DND-41 (cell line): ENCODE measurements at regions not wholly inside any gene's neighbourhood (a gene's known extent, or its start where the extent isn't known, plus 50 kb on each side); places are given as distances from the start of the nearest gene placed in this dataset.
"Not testable (repeated sequence)": the region's sequence is repeated elsewhere in the genome, so short reads cannot be mapped to it uniquely, and the experiment has no call there.

ENCODE experiments used
- ATAC-seq: fragments of 200-7000 bp; cut with Tn5 transposase; 3 replicates; pipeline ENCODE4 v1.9.1; 2021; ENCODE audit warnings: low read depth; ENCODE audit not compliant: insufficient read depth
- DNase-seq: peaks from one replicate; pipeline ENCODE4 v3.0.0-alpha.2; 2020
- H2AFZ ChIP-seq: 2 replicates; pipeline ENCODE4 v1.6.0; 2012; ENCODE audit warnings: low read depth, low read length
- H3K27ac ChIP-seq: 2 replicates; pipeline ENCODE4 v1.5.1; 2012; ENCODE audit warnings: low read length, inconsistent platforms
- H3K27me3 ChIP-seq: fragments of 200-600 bp; sonication (generic); 2 replicates; pipeline ENCODE4 v1.6.0; 2012; ENCODE audit warnings: low read length, mild to moderate bottlenecking, inconsistent platforms; ENCODE audit not compliant: insufficient read depth, poor library complexity
- H3K36me3 ChIP-seq: 2 replicates; pipeline ENCODE4 v1.5.1; 2012; ENCODE audit warnings: low read length, inconsistent platforms; ENCODE audit not compliant: insufficient read depth
- H3K4me1 ChIP-seq: 2 replicates; pipeline ENCODE4 v1.5.1; 2012; ENCODE audit warnings: mild to moderate bottlenecking, low read length; ENCODE audit not compliant: insufficient read depth
- H3K4me2 ChIP-seq: 2 replicates; pipeline ENCODE4 v1.6.0; 2012; ENCODE audit warnings: mild to moderate bottlenecking, moderate library complexity, low read length, inconsistent platforms; ENCODE audit not compliant: insufficient read depth
- H3K4me3 ChIP-seq, 2 experiments: fragments of 200-600 bp in 1 of 2; shearing (Covaris generic) in 1 of 2; 2 replicates each; pipeline ENCODE4 v1.5.1; 2012 to 2016; ENCODE audit warnings: inconsistent platforms in 2 of 2, low read length in 2 of 2, mild to moderate bottlenecking in 2 of 2, low read depth in 1 of 2, moderate library complexity in 1 of 2
- H3K79me2 ChIP-seq: 2 replicates; pipeline ENCODE4 v1.6.0; 2012; ENCODE audit warnings: low read length, inconsistent platforms; ENCODE audit not compliant: insufficient read depth
- H3K9ac ChIP-seq: 2 replicates; pipeline ENCODE4 v1.6.0; 2012; ENCODE audit warnings: low read depth, mild to moderate bottlenecking, inconsistent platforms, low read length, moderate library complexity
- H3K9me3 ChIP-seq: 2 replicates; pipeline ENCODE4 v1.5.1; 2012; ENCODE audit warnings: low read length, moderate library complexity, mild to moderate bottlenecking, inconsistent platforms; ENCODE audit not compliant: insufficient read depth, severe bottlenecking
- H4K20me1 ChIP-seq: 2 replicates; pipeline ENCODE4 v1.6.0; 2012; ENCODE audit warnings: low read length; ENCODE audit not compliant: insufficient read depth
- EZH2 ChIP-seq: IDR thresholded peaks from 3 replicates; pipeline ENCODE4 v1.6.1; 2012; ENCODE audit warnings: borderline replicate concordance, low read depth, mild to moderate bottlenecking, moderate library complexity, low read length, inconsistent platforms; ENCODE audit not compliant: severe bottlenecking
- TF ChIP-seq, protein P1 (sequence below): IDR thresholded peaks from 2 replicates; pipeline ENCODE4 v1.5.1; 2012; ENCODE audit warnings: borderline replicate concordance, low read length, moderate library complexity, mild to moderate bottlenecking; ENCODE audit not compliant: poor library complexity, severe bottlenecking; ENCODE audit errors: extremely low read depth

DNA sequence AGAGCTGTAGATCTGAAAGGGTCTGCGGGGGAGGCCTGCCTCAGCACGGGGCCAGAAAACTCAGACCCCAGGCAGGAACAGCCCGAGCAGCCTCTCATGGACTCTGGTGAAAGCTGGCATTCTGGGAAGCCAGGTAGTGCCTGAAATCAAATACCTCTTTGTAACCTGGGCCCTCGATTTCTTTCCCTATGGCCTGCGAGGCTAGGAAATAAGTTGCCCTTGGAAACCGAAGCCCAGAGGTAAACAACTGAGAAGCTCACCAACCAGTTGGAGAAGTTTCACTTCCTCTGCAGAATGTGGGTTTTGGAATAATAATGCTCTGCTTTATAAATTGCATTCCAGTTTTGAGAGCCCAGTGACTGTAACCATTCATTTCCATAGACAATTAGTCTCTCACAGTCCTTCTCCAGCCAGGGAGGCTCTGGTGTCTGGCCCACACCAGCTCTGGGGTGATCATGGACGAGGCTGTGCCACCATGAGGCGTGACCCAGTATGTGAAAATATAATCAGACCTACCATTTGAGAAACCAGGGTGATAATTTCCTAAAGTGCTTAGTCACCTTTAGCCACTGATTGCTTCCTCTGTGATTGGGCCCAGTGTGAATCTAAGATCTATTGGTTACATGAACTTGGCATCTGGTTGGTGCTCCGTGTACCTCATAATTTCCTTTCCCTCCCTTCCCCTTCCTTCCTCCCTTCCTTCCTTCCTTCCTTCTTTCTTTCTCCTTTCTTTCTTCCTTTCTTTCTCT is 133.1 kb upstream of the PELI1 start:
- Histone ChIP-seq H4K20me1 (no peaks in the 10 kb centered on the region), H3K4me1 (no peaks in the 10 kb centered on the region), H3K4me3 (no peak overlapping the region), H3K9ac (no peak overlapping the region), H3K36me3 (no peaks in the 10 kb centered on the region), H3K79me2 (no peaks in the 10 kb centered on the region), H2AFZ (no peak overlapping the region), H3K27ac (no peak overlapping the region), H3K4me2 (no peak overlapping the region), H3K9me3 (no peaks in the 10 kb centered on the region), H3K27me3 (peaks cover 3% of the 10 kb centered on the region)
- ATAC-seq (no peak), DNase-seq (no peak)
- no peak for TF ChIP-seq EZH2
- TF ChIP-seq, protein P1, sequence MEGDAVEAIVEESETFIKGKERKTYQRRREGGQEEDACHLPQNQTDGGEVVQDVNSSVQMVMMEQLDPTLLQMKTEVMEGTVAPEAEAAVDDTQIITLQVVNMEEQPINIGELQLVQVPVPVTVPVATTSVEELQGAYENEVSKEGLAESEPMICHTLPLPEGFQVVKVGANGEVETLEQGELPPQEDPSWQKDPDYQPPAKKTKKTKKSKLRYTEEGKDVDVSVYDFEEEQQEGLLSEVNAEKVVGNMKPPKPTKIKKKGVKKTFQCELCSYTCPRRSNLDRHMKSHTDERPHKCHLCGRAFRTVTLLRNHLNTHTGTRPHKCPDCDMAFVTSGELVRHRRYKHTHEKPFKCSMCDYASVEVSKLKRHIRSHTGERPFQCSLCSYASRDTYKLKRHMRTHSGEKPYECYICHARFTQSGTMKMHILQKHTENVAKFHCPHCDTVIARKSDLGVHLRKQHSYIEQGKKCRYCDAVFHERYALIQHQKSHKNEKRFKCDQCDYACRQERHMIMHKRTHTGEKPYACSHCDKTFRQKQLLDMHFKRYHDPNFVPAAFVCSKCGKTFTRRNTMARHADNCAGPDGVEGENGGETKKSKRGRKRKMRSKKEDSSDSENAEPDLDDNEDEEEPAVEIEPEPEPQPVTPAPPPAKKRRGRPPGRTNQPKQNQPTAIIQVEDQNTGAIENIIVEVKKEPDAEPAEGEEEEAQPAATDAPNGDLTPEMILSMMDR, result no peak

DNA sequence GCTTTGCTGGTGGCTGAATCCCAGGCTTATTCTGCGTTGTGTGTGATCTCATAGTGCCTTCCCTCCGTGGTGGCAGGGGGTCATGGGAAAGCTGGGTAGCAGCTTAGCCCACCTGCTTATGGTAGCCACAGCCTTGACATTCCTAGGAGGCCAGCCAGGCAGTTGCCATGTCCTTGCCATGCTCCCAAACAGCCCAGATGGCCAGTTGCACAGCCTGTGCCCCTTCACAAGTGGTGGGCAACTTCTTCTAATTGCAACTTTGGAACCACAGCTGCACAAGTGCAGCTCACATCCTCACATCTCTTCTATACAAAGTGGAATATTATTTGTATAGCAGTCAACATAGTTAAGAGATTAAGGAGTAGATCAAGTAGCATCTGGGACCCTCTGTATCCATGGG is 136.6 kb upstream of the PELI1 start:
- not testable (repeated sequence) for DNase-seq, H3K4me3 ChIP-seq, H4K20me1 ChIP-seq, H3K4me2 ChIP-seq, H2AFZ ChIP-seq, H3K27me3 ChIP-seq, H3K9ac ChIP-seq, H3K36me3 ChIP-seq, ATAC-seq, H3K9me3 ChIP-seq, H3K27ac ChIP-seq, H3K79me2 ChIP-seq
- H3K4me1 ChIP-seq, result peaks cover 13% of the 10 kb centered on the region

DNA sequence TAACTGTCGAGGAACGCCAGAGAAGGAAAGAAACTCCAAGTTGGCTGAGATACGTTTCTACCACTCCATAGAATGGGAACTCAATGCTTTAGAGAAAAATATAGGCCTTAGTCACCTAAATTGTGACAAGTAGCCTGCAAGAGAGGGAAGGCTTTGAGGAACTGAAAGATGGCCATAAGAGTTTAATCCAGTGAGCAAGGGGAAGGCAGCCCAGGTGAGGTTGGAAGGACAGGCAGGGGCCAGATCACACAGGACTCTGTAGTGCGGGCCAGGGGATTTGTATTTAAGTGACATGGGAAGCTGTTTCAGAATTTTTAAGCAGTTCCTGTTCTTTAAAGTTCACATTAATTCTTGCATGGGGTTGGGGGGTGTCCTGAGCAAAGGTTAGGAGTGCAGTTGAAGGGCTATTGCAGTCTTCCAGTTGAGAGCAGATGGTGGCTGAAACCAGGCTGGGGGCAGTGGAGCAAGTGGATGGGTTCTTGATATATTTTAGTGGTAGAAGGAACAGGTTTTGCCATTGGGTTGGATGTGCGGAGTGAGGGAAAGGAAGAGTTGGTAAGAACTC is 138.9 kb upstream of the PELI1 start:
- H3K27ac ChIP-seq, result no peak overlapping the region
- TF ChIP-seq, protein P1, result no peak
- TF ChIP-seq EZH2, result no peak
- ATAC-seq, result no peak; the same call in 2 of the 3 replicates

DNA sequence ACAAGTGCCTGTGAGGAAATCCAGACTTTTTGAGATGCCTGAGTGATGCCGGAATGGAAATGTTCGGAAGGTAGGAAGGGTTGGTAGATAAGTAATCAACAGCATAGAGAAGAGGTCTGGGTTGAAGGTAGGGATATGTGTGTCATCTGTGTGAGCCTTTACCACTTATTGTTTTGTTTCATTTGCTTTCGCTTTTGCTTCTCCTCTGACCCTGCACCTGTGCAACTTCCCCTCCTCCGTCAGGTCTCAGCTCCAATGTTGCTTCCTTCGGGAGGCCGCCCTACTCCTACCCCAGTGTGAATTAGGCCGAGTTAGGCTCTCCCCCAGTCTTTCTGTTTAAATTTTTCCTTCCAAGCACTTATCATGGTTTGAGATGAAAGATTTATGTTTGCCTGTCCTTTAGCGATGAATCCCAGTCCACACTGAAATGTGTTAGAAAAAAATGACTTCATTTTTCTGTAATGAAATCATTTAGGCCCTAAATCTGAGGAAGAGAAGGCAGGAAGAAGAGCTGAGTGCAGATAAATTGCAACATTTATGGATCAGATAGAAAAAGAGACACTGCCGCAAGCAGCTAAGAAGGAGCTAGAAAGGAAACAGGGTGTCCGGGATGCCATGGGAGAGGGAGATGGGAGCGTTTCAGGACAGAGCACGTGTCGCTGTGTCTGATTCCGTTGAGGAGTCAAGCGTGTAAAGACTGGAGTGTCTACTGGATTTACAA is 139.6 kb upstream of the PELI1 start:
- no peaks in the 10 kb centered on the region for H3K27me3 ChIP-seq
- 0 out of 4 replicates have a peak overlapping the region, but pooled peaks of 1 of the 2 experiments have one; percentile 18 for H3K4me3 ChIP-seq
- peaks cover 13% of the 10 kb centered on the region for H3K4me1 ChIP-seq
- no peak overlapping the region for H3K9ac ChIP-seq
- DNase-seq, result peak; percentile 44
- peak overlapping the region; percentile 60 for H2AFZ ChIP-seq
- no peak overlapping the region for H3K27ac ChIP-seq
- H3K79me2 ChIP-seq, result no peaks in the 10 kb centered on the region
- ATAC-seq, result peak; percentile 97
- no peaks in the 10 kb centered on the region for H3K36me3 ChIP-seq
- TF ChIP-seq EZH2, result no peak
- TF ChIP-seq, protein P1, result no peak
- H3K4me2 ChIP-seq, result peak overlapping the region; percentile 39
- no peaks in the 10 kb centered on the region for H3K9me3 ChIP-seq
- no peaks in the 10 kb centered on the region for H4K20me1 ChIP-seq

More for the DNA sequence above, 138.9 kb upstream of the PELI1 start:
- Histone ChIP-seq H3K4me1 (peaks cover 13% of the 10 kb centered on the region), H3K4me2 (peak overlapping the region; percentile 39), H4K20me1 (no peaks in the 10 kb centered on the region), H3K9ac (no peak overlapping the region), H3K36me3 (no peaks in the 10 kb centered on the region), H3K27me3 (no peaks in the 10 kb centered on the region), H3K79me2 (no peaks in the 10 kb centered on the region), H2AFZ (peak overlapping the region; percentile 60), H3K4me3 (no peak overlapping the region), H3K9me3 (no peaks in the 10 kb centered on the region)
- DNase-seq, result no peak
